ENCODE measurements at regions not wholly inside any gene's neighbourhood (a gene's known extent, or its start where the extent isn't known, plus 50 kb on each side); places are given as distances from the start of the nearest gene placed in this dataset.

DNA sequence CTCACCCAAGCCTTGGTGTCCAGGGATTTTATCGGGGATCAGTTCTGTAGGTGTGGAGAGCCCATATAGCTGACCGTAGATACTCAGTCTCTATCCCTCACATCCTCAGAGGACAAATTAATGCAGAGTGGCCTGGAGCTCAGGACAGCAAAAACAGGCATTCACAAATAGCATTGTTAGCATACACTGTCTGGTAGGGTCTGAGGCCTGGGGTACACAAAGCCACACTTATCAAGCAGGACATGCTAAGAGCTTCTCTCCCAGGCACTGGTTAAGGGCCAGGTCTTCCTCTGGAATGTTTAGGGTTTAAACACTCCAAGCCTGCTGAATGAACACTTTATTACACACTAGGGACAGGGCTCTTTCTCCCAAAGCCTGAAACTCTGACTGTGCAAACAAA, 253.2 kb downstream of the NEDD1 start:
- TF ChIP-seq, protein P1, sequence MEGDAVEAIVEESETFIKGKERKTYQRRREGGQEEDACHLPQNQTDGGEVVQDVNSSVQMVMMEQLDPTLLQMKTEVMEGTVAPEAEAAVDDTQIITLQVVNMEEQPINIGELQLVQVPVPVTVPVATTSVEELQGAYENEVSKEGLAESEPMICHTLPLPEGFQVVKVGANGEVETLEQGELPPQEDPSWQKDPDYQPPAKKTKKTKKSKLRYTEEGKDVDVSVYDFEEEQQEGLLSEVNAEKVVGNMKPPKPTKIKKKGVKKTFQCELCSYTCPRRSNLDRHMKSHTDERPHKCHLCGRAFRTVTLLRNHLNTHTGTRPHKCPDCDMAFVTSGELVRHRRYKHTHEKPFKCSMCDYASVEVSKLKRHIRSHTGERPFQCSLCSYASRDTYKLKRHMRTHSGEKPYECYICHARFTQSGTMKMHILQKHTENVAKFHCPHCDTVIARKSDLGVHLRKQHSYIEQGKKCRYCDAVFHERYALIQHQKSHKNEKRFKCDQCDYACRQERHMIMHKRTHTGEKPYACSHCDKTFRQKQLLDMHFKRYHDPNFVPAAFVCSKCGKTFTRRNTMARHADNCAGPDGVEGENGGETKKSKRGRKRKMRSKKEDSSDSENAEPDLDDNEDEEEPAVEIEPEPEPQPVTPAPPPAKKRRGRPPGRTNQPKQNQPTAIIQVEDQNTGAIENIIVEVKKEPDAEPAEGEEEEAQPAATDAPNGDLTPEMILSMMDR (IDR thresholded peaks at IDR 0.05; ENCODE audit: poor library complexity), result no peak
- TF ChIP-seq EZH2 (IDR thresholded peaks at IDR 0.05; ENCODE audit: borderline replicate concordance), result no peak
- no peak for TF ChIP-seq EZH2phosphoT487 (IDR thresholded peaks at IDR 0.05; ENCODE audit: low read depth, severe bottlenecking, unreplicated experiment)
